Osteoblast (primary cell): ENCODE measurements at regions not wholly inside any gene's neighbourhood (a gene's known extent, or its start where the extent isn't known, plus 50 kb on each side); places are given as distances from the start of the nearest gene placed in this dataset.

Experiments used
- DNase-seq: peaks from one replicate; pipeline ENCODE4 v3.0.0; 2011; ENCODE audit warnings: low spot score, mixed read lengths; ENCODE audit not compliant: insufficient read length; ENCODE audit errors: missing footprints
- H2AFZ ChIP-seq: 2 replicates; pipeline ENCODE4 v1.6.0; 2011; ENCODE audit warnings: mild to moderate bottlenecking, low read length
- H3K27ac ChIP-seq: 2 replicates; pipeline ENCODE4 v1.5.1; 2011; ENCODE audit warnings: mild to moderate bottlenecking, low read depth, low read length, moderate library complexity
- H3K27me3 ChIP-seq: 2 replicates; pipeline ENCODE4 v1.6.0; 2012; ENCODE audit warnings: mild to moderate bottlenecking, control low read depth, inconsistent platforms, low read length, moderate library complexity; ENCODE audit not compliant: insufficient read depth
- H3K36me3 ChIP-seq: 2 replicates; pipeline ENCODE4 v1.5.1; 2011; ENCODE audit warnings: mild to moderate bottlenecking, low read length, control low read depth, moderate library complexity; ENCODE audit not compliant: insufficient read depth
- H3K4me1 ChIP-seq: 2 replicates; pipeline ENCODE4 v1.5.1; 2011; ENCODE audit warnings: mild to moderate bottlenecking, low read length, control low read depth, moderate library complexity; ENCODE audit not compliant: insufficient read depth
- H3K4me2 ChIP-seq: 2 replicates; pipeline ENCODE4 v1.6.0; 2011; ENCODE audit warnings: mild to moderate bottlenecking, low read length; ENCODE audit not compliant: insufficient read depth
- H3K4me3 ChIP-seq: fragments of 200-600 bp; sonication (generic); 3 replicates; pipeline ENCODE4 v1.5.1; 2012; ENCODE audit warnings: mild to moderate bottlenecking, low read length, inconsistent platforms; ENCODE audit not compliant: insufficient read depth
- H3K79me2 ChIP-seq: 2 replicates; pipeline ENCODE4 v1.6.0; 2012; ENCODE audit warnings: mild to moderate bottlenecking, low read length, control low read depth, inconsistent platforms; ENCODE audit not compliant: insufficient read depth
- H3K9me3 ChIP-seq: 2 replicates; pipeline ENCODE4 v1.5.1; 2011; ENCODE audit warnings: low read depth, low read length, control low read depth
- H4K20me1 ChIP-seq: 2 replicates; pipeline ENCODE4 v1.6.0; 2012; ENCODE audit warnings: mild to moderate bottlenecking, low read length, control low read depth; ENCODE audit not compliant: insufficient read depth
- TF ChIP-seq, protein P1 (sequence below): IDR thresholded peaks from 2 replicates; pipeline ENCODE4 v1.5.1; 2011; ENCODE audit warnings: mild to moderate bottlenecking, low read depth, low read length, moderate library complexity; ENCODE audit errors: extremely low read depth

DNA sequence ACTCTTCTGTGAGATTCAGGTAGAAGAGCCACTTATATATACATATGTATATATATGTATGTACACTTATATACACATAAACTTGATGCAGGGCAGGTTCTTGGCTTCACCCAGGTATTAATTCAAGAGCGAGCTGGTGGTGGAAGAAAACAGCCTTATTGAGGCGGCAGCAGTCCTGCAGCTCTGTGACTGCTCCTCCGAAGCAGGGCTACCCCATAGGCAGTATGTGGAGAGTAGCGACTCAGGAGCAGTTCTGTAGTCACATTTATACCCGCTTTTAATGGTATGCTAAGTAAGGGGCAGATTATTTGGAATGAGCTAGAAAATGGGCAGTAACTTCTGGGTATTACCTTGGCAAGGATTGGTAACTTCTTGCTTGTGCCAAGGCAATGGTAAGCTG, 280.6 kb upstream of the TFPI start:
- no peak overlapping the region for H3K4me3 ChIP-seq
- H3K4me2 ChIP-seq: no peak overlapping the region
- TF ChIP-seq, protein P1, sequence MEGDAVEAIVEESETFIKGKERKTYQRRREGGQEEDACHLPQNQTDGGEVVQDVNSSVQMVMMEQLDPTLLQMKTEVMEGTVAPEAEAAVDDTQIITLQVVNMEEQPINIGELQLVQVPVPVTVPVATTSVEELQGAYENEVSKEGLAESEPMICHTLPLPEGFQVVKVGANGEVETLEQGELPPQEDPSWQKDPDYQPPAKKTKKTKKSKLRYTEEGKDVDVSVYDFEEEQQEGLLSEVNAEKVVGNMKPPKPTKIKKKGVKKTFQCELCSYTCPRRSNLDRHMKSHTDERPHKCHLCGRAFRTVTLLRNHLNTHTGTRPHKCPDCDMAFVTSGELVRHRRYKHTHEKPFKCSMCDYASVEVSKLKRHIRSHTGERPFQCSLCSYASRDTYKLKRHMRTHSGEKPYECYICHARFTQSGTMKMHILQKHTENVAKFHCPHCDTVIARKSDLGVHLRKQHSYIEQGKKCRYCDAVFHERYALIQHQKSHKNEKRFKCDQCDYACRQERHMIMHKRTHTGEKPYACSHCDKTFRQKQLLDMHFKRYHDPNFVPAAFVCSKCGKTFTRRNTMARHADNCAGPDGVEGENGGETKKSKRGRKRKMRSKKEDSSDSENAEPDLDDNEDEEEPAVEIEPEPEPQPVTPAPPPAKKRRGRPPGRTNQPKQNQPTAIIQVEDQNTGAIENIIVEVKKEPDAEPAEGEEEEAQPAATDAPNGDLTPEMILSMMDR: no peak
- no peak overlapping the region for H2AFZ ChIP-seq
- H3K79me2 ChIP-seq: no peaks in the 10 kb centered on the region
- no peaks in the 10 kb centered on the region for H3K9me3 ChIP-seq
- no peaks in the 10 kb centered on the region for H3K27me3 ChIP-seq
- H3K27ac ChIP-seq: no peak overlapping the region
- DNase-seq: no peak
- no peaks in the 10 kb centered on the region for H3K4me1 ChIP-seq
- no peaks in the 10 kb centered on the region for H3K36me3 ChIP-seq
- H4K20me1 ChIP-seq: no peaks in the 10 kb centered on the region

DNA sequence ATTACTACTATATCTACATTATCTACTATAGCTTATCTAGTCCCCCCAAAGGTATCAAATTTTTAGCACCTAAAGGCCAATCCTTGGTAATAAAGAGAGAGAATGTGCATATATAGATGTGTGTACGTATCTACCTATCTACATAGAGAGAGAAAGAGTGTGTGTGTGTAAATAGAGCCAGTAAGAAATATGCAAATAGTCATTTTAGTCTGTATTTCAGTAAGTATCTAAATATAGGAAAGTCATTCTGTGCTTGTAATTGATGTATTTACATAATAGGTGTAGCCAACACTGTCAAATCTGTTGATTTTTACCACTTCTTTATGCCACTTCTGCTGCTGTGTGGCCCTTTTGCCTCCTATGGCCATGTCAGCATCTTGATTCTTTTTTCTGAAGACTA, 284.5 kb upstream of the TFPI start:
- no peak overlapping the region for H2AFZ ChIP-seq
- DNase-seq: no peak

DNA sequence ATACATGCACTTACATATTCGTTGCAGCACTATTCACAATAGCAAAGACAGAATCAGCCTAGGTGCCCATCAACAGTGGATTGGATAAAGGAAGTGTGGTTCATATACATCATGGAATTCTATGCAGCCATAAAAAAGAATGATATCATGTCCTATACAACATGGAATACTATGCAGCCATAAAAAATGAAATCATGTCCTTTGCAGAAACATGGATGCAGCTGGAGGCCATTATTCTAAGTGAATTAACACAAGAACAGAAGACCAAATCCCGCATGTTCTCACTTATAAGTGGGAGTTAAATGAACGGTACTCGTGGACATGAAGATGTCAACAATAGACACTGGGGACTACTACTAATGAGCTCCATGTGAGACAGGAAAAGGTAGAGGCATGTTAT, 288.1 kb upstream of the TFPI start:
- Histone ChIP-seq H3K4me3 (no peak overlapping the region), H3K27ac (no peak overlapping the region), H3K4me2 (no peak overlapping the region), H2AFZ (no peak overlapping the region), H4K20me1 (no peaks in the 10 kb centered on the region), H3K27me3 (no peaks in the 10 kb centered on the region), H3K36me3 (no peaks in the 10 kb centered on the region), H3K79me2 (no peaks in the 10 kb centered on the region), H3K9me3 (no peaks in the 10 kb centered on the region), H3K4me1 (no peaks in the 10 kb centered on the region)
- TF ChIP-seq, protein P1: no peak
- no peak for DNase-seq

More for the DNA sequence above, 284.5 kb upstream of the TFPI start:
- no peaks in the 10 kb centered on the region for H3K27me3 ChIP-seq
- no peaks in the 10 kb centered on the region for H3K4me1 ChIP-seq
- H3K9me3 ChIP-seq: no peaks in the 10 kb centered on the region
- H3K79me2 ChIP-seq: no peaks in the 10 kb centered on the region
- H3K4me3 ChIP-seq: no peak overlapping the region
- H3K4me2 ChIP-seq: no peak overlapping the region
- no peaks in the 10 kb centered on the region for H4K20me1 ChIP-seq
- H3K27ac ChIP-seq: no peak overlapping the region
- no peaks in the 10 kb centered on the region for H3K36me3 ChIP-seq
- TF ChIP-seq, protein P1: no peak

DNA sequence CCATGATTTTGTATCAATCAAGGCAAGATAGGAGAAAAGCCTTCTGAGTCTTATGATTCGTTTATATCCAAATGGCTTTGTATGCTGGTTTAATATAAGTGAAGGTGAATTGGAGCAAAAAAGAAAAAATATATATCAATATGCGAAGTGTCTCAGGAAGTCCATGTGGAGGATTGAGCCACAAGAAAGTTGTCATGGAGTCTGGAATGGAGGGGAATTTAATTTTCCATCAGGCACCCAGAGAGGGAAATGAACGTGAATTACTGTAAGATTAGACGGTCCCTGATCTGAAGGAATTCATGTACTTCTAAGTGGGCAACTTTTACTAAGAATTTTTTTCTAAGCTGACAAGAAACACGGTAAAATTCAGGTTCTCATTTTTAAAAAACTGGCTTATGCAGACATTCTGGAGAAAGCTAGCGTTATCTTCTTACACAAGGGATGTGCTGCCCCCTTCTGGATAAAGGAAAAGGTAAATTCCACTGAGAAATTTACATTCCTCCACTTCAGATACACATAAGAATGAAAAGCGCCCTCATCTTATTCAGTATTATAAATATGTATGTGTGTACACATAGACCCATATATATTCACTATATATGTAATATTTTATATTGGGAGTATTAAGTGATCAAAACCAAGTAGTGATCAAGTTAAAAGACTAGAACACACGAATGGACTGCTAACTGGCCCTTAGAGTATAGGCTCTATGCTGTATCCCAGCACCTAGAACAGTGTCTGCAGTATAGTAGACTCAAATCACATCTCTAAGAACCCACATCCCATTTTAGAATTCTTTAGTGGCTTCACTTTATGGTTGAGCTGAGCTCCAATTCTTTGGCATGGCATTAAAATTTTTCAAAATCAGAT, 289.0 kb upstream of the TFPI start:
- Histone ChIP-seq H3K9me3 (no peaks in the 10 kb centered on the region), H3K4me3 (no peak overlapping the region), H4K20me1 (no peaks in the 10 kb centered on the region), H3K36me3 (no peaks in the 10 kb centered on the region), H2AFZ (peak overlapping the region; percentile 69), H3K79me2 (no peaks in the 10 kb centered on the region), H3K27ac (no peak overlapping the region), H3K4me2 (peak overlapping the region; percentile 43), H3K4me1 (no peaks in the 10 kb centered on the region), H3K27me3 (no peaks in the 10 kb centered on the region)
- TF ChIP-seq, protein P1: peak; percentile 69
- no peak for DNase-seq
